ENCODE measurements at regions not wholly inside any gene's neighbourhood (a gene's known extent, or its start where the extent isn't known, plus 50 kb on each side); places are given as distances from the start of the nearest gene placed in this dataset.

GRCh38 chr6:99093456-99094190, 145.9 kb upstream of the FBXL4 start:
- DNase-seq, result no peak
- BruUV-seq (replicated peaks), result no TSS peak
- H3K9me3 ChIP-seq (ENCODE audit: insufficient read depth, low read depth), result no peaks in the 10 kb centered on the region
- POLR2A ChIA-PET (ENCODE audit: unreplicated experiment), result no interaction called here
- H3K27ac ChIP-seq, result no peak overlapping the region
- no peaks in the 10 kb centered on the region for H3K9me2 ChIP-seq (ENCODE audit: insufficient read depth)
- H2AFZ ChIP-seq, result no peak overlapping the region
- TF ChIP-seq CTCF (conservative IDR thresholded peaks at IDR 0.05) (no peak), EZH2 (IDR thresholded peaks at IDR 0.05; ENCODE audit: low read depth) (no peak)
- intact Hi-C loops (cut with micrococcal nuclease; ENCODE audit: unreplicated experiment), result no loop called here
- H3K79me2 ChIP-seq (ENCODE audit: low read depth), result no peaks in the 10 kb centered on the region
- no peaks in the 10 kb centered on the region for H3K4me1 ChIP-seq (replicated peaks; ENCODE audit: insufficient read depth)
- no peaks in the 10 kb centered on the region for H3K36me3 ChIP-seq (ENCODE audit: low read depth)
- H3F3A ChIP-seq (ENCODE audit: insufficient read depth, low read depth), result no peaks in the 10 kb centered on the region
- no peak overlapping the region for H3K4me2 ChIP-seq
- H3K4me3 ChIP-seq, result no peak overlapping the region
- H4K20me1 ChIP-seq (ENCODE audit: insufficient read depth), result no peaks in the 10 kb centered on the region
- peaks cover 40% of the 10 kb centered on the region for H3K27me3 ChIP-seq (ENCODE audit: insufficient read depth, low read depth)
- CTCF ChIA-PET, result no interaction called here

GRCh38 chr6:99092461-99092860, 144.7 kb upstream of the FBXL4 start:
- ChIA-PET POLR2A (ENCODE audit: unreplicated experiment) (no interaction called here), CTCF (no interaction called here)
- Histone ChIP-seq H3K4me2 (no peak overlapping the region), H3K9me3 (ENCODE audit: insufficient read depth, low read depth) (no peaks in the 10 kb centered on the region), H3K36me3 (ENCODE audit: low read depth) (no peaks in the 10 kb centered on the region), H3K4me3 (no peak overlapping the region), H3K9me2 (ENCODE audit: insufficient read depth) (no peaks in the 10 kb centered on the region), H3K27ac (no peak overlapping the region), H2AFZ (no peak overlapping the region), H3K4me1 (replicated peaks; ENCODE audit: insufficient read depth) (no peaks in the 10 kb centered on the region), H4K20me1 (ENCODE audit: insufficient read depth) (no peaks in the 10 kb centered on the region), H3K79me2 (ENCODE audit: low read depth) (no peaks in the 10 kb centered on the region), H3F3A (ENCODE audit: insufficient read depth, low read depth) (no peaks in the 10 kb centered on the region), H3K27me3 (ENCODE audit: insufficient read depth, low read depth) (peaks cover 40% of the 10 kb centered on the region)
- TF ChIP-seq EZH2 (IDR thresholded peaks at IDR 0.05; ENCODE audit: low read depth) (no peak), CTCF (conservative IDR thresholded peaks at IDR 0.05) (no peak)
- no TSS peak for BruUV-seq (replicated peaks)
- DNase-seq, result no peak
- intact Hi-C loops (cut with micrococcal nuclease; ENCODE audit: unreplicated experiment), result no loop called here

- no peak for DNase-seq
- ChIA-PET POLR2A (ENCODE audit: unreplicated experiment) (no interaction called here), CTCF (no interaction called here)
- no TSS peak for BruUV-seq (replicated peaks)
- TF ChIP-seq EZH2 (IDR thresholded peaks at IDR 0.05; ENCODE audit: low read depth), result no peak
- Histone ChIP-seq H3K9me3 (ENCODE audit: insufficient read depth, low read depth) (no peaks in the 10 kb centered on the region), H3K79me2 (ENCODE audit: low read depth) (no peaks in the 10 kb centered on the region), H3K4me1 (replicated peaks; ENCODE audit: insufficient read depth) (no peaks in the 10 kb centered on the region), H3K4me3 (no peak overlapping the region), H3F3A (ENCODE audit: insufficient read depth, low read depth) (no peaks in the 10 kb centered on the region), H3K4me2 (no peak overlapping the region), H4K20me1 (ENCODE audit: insufficient read depth) (no peaks in the 10 kb centered on the region), H3K27me3 (ENCODE audit: insufficient read depth, low read depth) (peaks cover 40% of the 10 kb centered on the region), H3K9me2 (ENCODE audit: insufficient read depth) (no peaks in the 10 kb centered on the region), H3K36me3 (ENCODE audit: low read depth) (no peaks in the 10 kb centered on the region), H2AFZ (no peak overlapping the region), H3K27ac (no peak overlapping the region)
- intact Hi-C loops (cut with micrococcal nuclease; ENCODE audit: unreplicated experiment), result no loop called here
Observed at GRCh38 chr6:99091985-99092384, 144.2 kb upstream of the FBXL4 start.

GRCh38 chr6:99080191-99080590, 132.4 kb upstream of the FBXL4 start:
- Histone ChIP-seq H3K79me2 (ENCODE audit: low read depth) (no peaks in the 10 kb centered on the region), H4K20me1 (ENCODE audit: insufficient read depth) (no peaks in the 10 kb centered on the region), H3K9me3 (ENCODE audit: insufficient read depth, low read depth) (no peaks in the 10 kb centered on the region), H3K4me1 (replicated peaks; ENCODE audit: insufficient read depth) (no peaks in the 10 kb centered on the region), H3K27me3 (ENCODE audit: insufficient read depth, low read depth) (0 out of 2 replicates have a peak, but pooled peaks cover 5% of the 10 kb centered on the region), H3K36me3 (ENCODE audit: low read depth) (no peaks in the 10 kb centered on the region), H2AFZ (no peak overlapping the region), H3F3A (ENCODE audit: insufficient read depth, low read depth) (no peaks in the 10 kb centered on the region), H3K4me3 (no peak overlapping the region), H3K9me2 (ENCODE audit: insufficient read depth) (peaks cover 5% of the 10 kb centered on the region; the same call in 1 of the 2 replicates), H3K27ac (no peak overlapping the region), H3K4me2 (no peak overlapping the region)
- ChIA-PET POLR2A (ENCODE audit: unreplicated experiment) (no interaction called here), CTCF (no interaction called here)
- intact Hi-C loops (cut with micrococcal nuclease; ENCODE audit: unreplicated experiment), result no loop called here
- no TSS peak for BruUV-seq (replicated peaks)
- TF ChIP-seq CTCF (conservative IDR thresholded peaks at IDR 0.05), result no peak
- no peak for TF ChIP-seq EZH2 (IDR thresholded peaks at IDR 0.05; ENCODE audit: low read depth)
- no peak for DNase-seq

Measured in PC-9 (cell line).